ENCODE measurements at regions not wholly inside any gene's neighbourhood (a gene's known extent, or its start where the extent isn't known, plus 50 kb on each side); places are given as distances from the start of the nearest gene placed in this dataset.

DNA sequence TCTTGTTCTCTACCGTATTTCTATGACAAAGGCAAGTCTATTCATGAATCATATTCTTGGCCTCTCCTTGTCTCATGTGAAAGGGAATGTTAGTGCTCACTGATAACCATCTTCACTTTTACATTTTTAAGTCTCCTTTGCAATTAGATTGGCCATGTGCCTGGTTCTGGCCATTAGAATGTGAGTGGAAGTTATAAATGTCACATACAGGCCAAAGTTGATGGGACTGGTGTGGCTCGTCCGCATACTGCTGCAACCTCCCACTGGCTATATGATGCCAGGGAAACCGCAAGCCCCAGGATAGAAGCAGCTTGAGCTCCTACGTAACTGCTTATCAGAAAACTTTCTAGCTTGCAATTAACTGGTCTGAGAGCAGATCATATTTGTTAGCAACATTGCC lies 86.1 kb downstream of the MAGEC1 start:
- Histone ChIP-seq H3K4me1 (no peaks in the 10 kb centered on the region), H3K27ac (no peak overlapping the region), H3K9me3 (no peaks in the 10 kb centered on the region), H3K27me3 (no peaks in the 10 kb centered on the region), H3K36me3 (no peaks in the 10 kb centered on the region), H3K4me3 (no peak overlapping the region)
- intact Hi-C loops (cut with DNase I), result no loop called here
- DNase-seq (no peak), ATAC-seq (no peak)
- TF ChIP-seq CTCF (IDR thresholded peaks at IDR 0.05) (no peak), POLR2A (IDR thresholded peaks at IDR 0.05) (no peak)
- 35 to 61% (median 47%) methylated on average over 5 of the region's 5 CpGs for WGBS, 4 donors

- Histone ChIP-seq H3K27ac (no peak overlapping the region), H3K4me1 (no peaks in the 10 kb centered on the region), H3K9me3 (no peaks in the 10 kb centered on the region), H3K36me3 (no peaks in the 10 kb centered on the region), H3K27me3 (no peaks in the 10 kb centered on the region), H3K4me3 (no peak overlapping the region)
- TF ChIP-seq POLR2A (IDR thresholded peaks at IDR 0.05), result no peak
- ATAC-seq (no peak), DNase-seq (no peak)
- intact Hi-C loops (cut with DNase I), result no loop called here
- WGBS, 4 donors, result 45 to 75% (median 47%) methylated on average over 1 of the region's 1 CpG
These were observed 85.4 kb downstream of the MAGEC1 start for GRCh38 chrX:141989134-141989533.

DNA sequence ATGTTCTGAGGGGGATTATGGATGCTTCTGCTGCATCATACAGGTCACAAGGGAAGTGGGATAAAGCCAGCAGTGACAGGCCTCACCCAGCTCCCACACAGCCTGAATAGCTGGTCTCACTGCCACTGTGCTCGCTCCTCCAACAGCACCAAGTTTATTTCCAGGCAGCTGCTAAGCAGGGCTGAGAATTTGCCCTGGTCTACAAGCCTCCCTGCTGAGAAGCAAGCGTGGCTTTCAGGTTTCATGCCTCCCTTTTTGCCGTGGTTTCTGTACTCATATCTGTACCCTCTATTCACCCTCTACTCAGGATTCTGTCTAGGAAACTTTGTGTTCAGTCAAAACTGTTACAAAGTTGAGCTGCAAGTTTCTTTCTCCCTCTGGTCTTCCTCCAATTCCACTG lies 78.6 kb downstream of the MAGEC1 start:
- no peak for ATAC-seq
- H3K27me3 ChIP-seq, result no peaks in the 10 kb centered on the region
- TF ChIP-seq POLR2A (IDR thresholded peaks at IDR 0.05), result no peak
- no peak for TF ChIP-seq CTCF (IDR thresholded peaks at IDR 0.05)
- 50 to 74% (median 58%) methylated on average over 3 of the region's 3 CpGs for WGBS, 4 donors
- H3K27ac ChIP-seq, result no peak overlapping the region
- no peaks in the 10 kb centered on the region for H3K9me3 ChIP-seq
- H3K4me3 ChIP-seq, result no peak overlapping the region
- no peaks in the 10 kb centered on the region for H3K4me1 ChIP-seq
- no peaks in the 10 kb centered on the region for H3K36me3 ChIP-seq
- intact Hi-C loops (cut with DNase I), result no loop called here
- no peak for DNase-seq

DNA sequence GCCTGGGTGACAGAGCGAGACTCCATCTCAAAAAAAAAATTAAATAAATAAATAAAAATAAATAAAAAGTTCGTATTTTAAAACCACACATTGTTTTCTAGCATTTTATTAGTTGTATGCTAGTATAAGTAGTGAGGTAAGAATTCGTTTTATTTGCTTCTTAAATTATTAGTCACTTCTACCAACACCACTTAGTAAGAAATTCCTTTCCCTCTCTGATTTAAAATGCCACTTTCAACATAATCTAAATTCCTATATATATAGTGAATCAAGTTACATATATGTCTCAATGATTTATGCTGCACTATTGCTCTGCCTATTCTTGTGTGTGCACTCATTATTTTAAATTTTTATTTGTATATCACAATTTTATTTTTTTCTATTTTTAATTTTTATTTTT lies 72.1 kb downstream of the MAGEC1 start:
- Histone ChIP-seq H3K27me3 (no peaks in the 10 kb centered on the region), H3K9me3 (no peaks in the 10 kb centered on the region), H3K36me3 (no peaks in the 10 kb centered on the region), H3K27ac (no peak overlapping the region), H3K4me1 (no peaks in the 10 kb centered on the region), H3K4me3 (no peak overlapping the region)
- TF ChIP-seq CTCF (IDR thresholded peaks at IDR 0.05), result no peak
- no peak for TF ChIP-seq POLR2A (IDR thresholded peaks at IDR 0.05)
- ATAC-seq (no peak), DNase-seq (no peak)
- WGBS, 4 donors, result 52 to 69% (median 59%) methylated on average over 3 of the region's 3 CpGs
- intact Hi-C loops (cut with DNase I), result no loop called here

DNA sequence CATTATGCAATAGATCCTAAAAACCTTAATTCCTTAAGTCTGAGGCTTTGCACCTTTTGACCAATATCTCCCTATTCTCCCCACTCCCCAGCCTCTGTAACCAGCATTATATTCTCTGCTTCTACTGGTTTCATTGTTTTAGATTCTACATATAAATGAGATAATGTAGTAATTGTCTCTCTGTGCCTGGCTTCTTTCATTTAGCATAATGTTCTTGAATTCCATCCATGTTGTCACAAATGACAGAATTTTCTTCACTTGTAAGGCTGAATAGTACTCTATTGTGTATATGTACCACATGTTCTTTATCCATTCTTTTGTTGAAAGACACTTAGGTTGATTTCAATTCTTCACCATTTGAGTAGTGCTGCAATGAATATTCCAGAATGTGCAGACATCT lies 66.0 kb downstream of the MAGEC1 start:
- Histone ChIP-seq H3K27me3 (no peaks in the 10 kb centered on the region), H3K4me1 (no peaks in the 10 kb centered on the region), H3K4me3 (no peak overlapping the region), H3K9me3 (no peaks in the 10 kb centered on the region), H3K36me3 (no peaks in the 10 kb centered on the region), H3K27ac (no peak overlapping the region)
- DNase-seq (no peak), ATAC-seq (no peak)
- intact Hi-C loops (cut with DNase I), result no loop called here
- TF ChIP-seq CTCF (IDR thresholded peaks at IDR 0.05) (no peak), POLR2A (IDR thresholded peaks at IDR 0.05) (no peak)
